OCI-LY1 (cell line): ENCODE measurements at regions not wholly inside any gene's neighbourhood (a gene's known extent, or its start where the extent isn't known, plus 50 kb on each side); places are given as distances from the start of the nearest gene placed in this dataset.

ENCODE experiments used
- H2AFZ ChIP-seq: fragments of 200-600 bp; sonication (generic), shearing (Covaris generic); 2 replicates; pipeline ENCODE4 v1.6.0; 2014; ENCODE audit warnings: antibody characterized with exemption, mild to moderate bottlenecking, low read length
- H3F3A ChIP-seq: fragments of 200-600 bp; sonication (generic), shearing (Covaris generic); 2 replicates; pipeline ENCODE4 v1.6.0; 2014; ENCODE audit warnings: mild to moderate bottlenecking, antibody characterized with exemption, low read length, moderate library complexity; ENCODE audit not compliant: insufficient read depth
- H3K27ac ChIP-seq: fragments of 200-600 bp; sonication (generic); 2 replicates; pipeline ENCODE4 v1.5.1; 2014; ENCODE audit warnings: low read length, mixed run types, mild to moderate bottlenecking, low read depth; ENCODE audit not compliant: poor library complexity, severe bottlenecking
- H3K27me3 ChIP-seq: fragments of 200-600 bp; sonication (generic); 2 replicates; pipeline ENCODE4 v1.6.0; 2014; ENCODE audit warnings: antibody characterized with exemption, mild to moderate bottlenecking, low read length, moderate library complexity; ENCODE audit not compliant: insufficient read depth
- H3K36me3 ChIP-seq: fragments of 200-600 bp; sonication (generic); 2 replicates; pipeline ENCODE4 v1.6.1; 2014; ENCODE audit warnings: mild to moderate bottlenecking, antibody characterized with exemption, low read length, moderate library complexity, mixed read lengths; ENCODE audit not compliant: insufficient read depth
- H3K4me1 ChIP-seq: fragments of 200-600 bp; sonication (generic); 2 replicates; pipeline ENCODE4 v1.5.1; 2014; ENCODE audit warnings: mild to moderate bottlenecking, low read length, moderate library complexity; ENCODE audit not compliant: insufficient read depth, severe bottlenecking
- H3K4me2 ChIP-seq: fragments of 200-600 bp; sonication (generic), shearing (Covaris generic); 2 replicates; pipeline ENCODE4 v1.6.1; 2014; ENCODE audit warnings: low read length
- H3K4me3 ChIP-seq: fragments of 200-600 bp; sonication (generic); 2 replicates; pipeline ENCODE4 v1.5.1; 2014; ENCODE audit warnings: low read length, low read depth, mild to moderate bottlenecking, mixed read lengths; ENCODE audit not compliant: poor library complexity, severe bottlenecking
- H3K79me2 ChIP-seq: fragments of 200-600 bp; shearing (Covaris generic); 2 replicates; pipeline ENCODE4 v1.6.1; 2016; ENCODE audit warnings: mixed run types, low read length, mixed read lengths; ENCODE audit not compliant: insufficient read depth
- H3K9ac ChIP-seq: fragments of 200-600 bp; sonication (generic), shearing (Covaris generic); 2 replicates; pipeline ENCODE4 v1.6.1; 2014; ENCODE audit warnings: mild to moderate bottlenecking, low read length, mixed read lengths
- H3K9me2 ChIP-seq: fragments of 200-600 bp; sonication (generic), shearing (Covaris generic); 2 replicates; pipeline ENCODE4 v1.6.1; 2014; ENCODE audit warnings: low read depth, mild to moderate bottlenecking, low read length, mixed read lengths
- H3K9me3 ChIP-seq: fragments of 200-600 bp; shearing (Covaris generic); 2 replicates; pipeline ENCODE4 v1.6.1; 2014; ENCODE audit warnings: low read length, mixed read lengths
- H4K20me1 ChIP-seq: fragments of 200-600 bp; sonication (generic), shearing (Covaris generic); 2 replicates; pipeline ENCODE4 v1.6.0; 2016; ENCODE audit warnings: mild to moderate bottlenecking, low read length; ENCODE audit not compliant: insufficient read depth
- CTCF ChIP-seq: fragments of 200-600 bp; sonication (generic), shearing (Covaris generic); IDR thresholded peaks from 2 replicates; pipeline ENCODE4 v1.5.1; 2017; ENCODE audit warnings: mild to moderate bottlenecking, antibody characterized with exemption, low read length, moderate library complexity, mixed read lengths
- EZH2 ChIP-seq: fragments of 200-600 bp; sonication (generic), shearing (Covaris generic); IDR thresholded peaks from 2 replicates; pipeline ENCODE4 v1.8.0; 2017; ENCODE audit warnings: borderline replicate concordance, mixed run types, mild to moderate bottlenecking, antibody characterized with exemption, low read length, moderate library complexity, mixed read lengths

- no peak for TF ChIP-seq CTCF
- no peak for TF ChIP-seq EZH2
- Histone ChIP-seq H3K27me3 (no peaks in the 10 kb centered on the region), H3K4me2 (no peak overlapping the region), H3F3A (no peaks in the 10 kb centered on the region), H3K4me1 (no peaks in the 10 kb centered on the region), H3K4me3 (no peak overlapping the region), H4K20me1 (no peaks in the 10 kb centered on the region), H3K27ac (no peak overlapping the region), H2AFZ (no peak overlapping the region), H3K9me2 (no peaks in the 10 kb centered on the region), H3K9ac (no peak overlapping the region), H3K9me3 (no peaks in the 10 kb centered on the region), H3K36me3 (no peaks in the 10 kb centered on the region), H3K79me2 (no peaks in the 10 kb centered on the region)
These were observed 90.8 kb upstream of the PELI2 start for GRCh38 chr14:56027421-56027820.

GRCh38 chr14:56027916-56028712, 90.1 kb upstream of the PELI2 start:
- H3K9me2 ChIP-seq, result no peaks in the 10 kb centered on the region
- H3F3A ChIP-seq, result no peaks in the 10 kb centered on the region
- H3K9ac ChIP-seq, result no peak overlapping the region
- no peak overlapping the region for H3K4me3 ChIP-seq
- no peaks in the 10 kb centered on the region for H3K79me2 ChIP-seq
- H3K36me3 ChIP-seq, result no peaks in the 10 kb centered on the region
- TF ChIP-seq EZH2 (no peak), CTCF (no peak)
- no peaks in the 10 kb centered on the region for H3K4me1 ChIP-seq
- no peak overlapping the region for H3K27ac ChIP-seq
- H3K27me3 ChIP-seq, result no peaks in the 10 kb centered on the region
- H3K4me2 ChIP-seq, result no peak overlapping the region
- H3K9me3 ChIP-seq, result no peaks in the 10 kb centered on the region
- no peak overlapping the region for H2AFZ ChIP-seq
- no peaks in the 10 kb centered on the region for H4K20me1 ChIP-seq

- TF ChIP-seq EZH2 (no peak), CTCF (no peak)
- no peak overlapping the region for H2AFZ ChIP-seq
- H3K4me3 ChIP-seq, result no peak overlapping the region
- H3K36me3 ChIP-seq, result no peaks in the 10 kb centered on the region
- no peaks in the 10 kb centered on the region for H4K20me1 ChIP-seq
- no peaks in the 10 kb centered on the region for H3K79me2 ChIP-seq
- no peaks in the 10 kb centered on the region for H3K4me1 ChIP-seq
- no peaks in the 10 kb centered on the region for H3K9me3 ChIP-seq
- H3F3A ChIP-seq, result no peaks in the 10 kb centered on the region
- H3K4me2 ChIP-seq, result no peak overlapping the region
- H3K9me2 ChIP-seq, result no peaks in the 10 kb centered on the region
- H3K9ac ChIP-seq, result no peak overlapping the region
- H3K27me3 ChIP-seq, result no peaks in the 10 kb centered on the region
- H3K27ac ChIP-seq, result no peak overlapping the region
These were observed 81.9 kb upstream of the PELI2 start for GRCh38 chr14:56036353-56036752.
